ENCODE measurements at regions not wholly inside any gene's neighbourhood (a gene's known extent, or its start where the extent isn't known, plus 50 kb on each side); places are given as distances from the start of the nearest gene placed in this dataset.

DNA sequence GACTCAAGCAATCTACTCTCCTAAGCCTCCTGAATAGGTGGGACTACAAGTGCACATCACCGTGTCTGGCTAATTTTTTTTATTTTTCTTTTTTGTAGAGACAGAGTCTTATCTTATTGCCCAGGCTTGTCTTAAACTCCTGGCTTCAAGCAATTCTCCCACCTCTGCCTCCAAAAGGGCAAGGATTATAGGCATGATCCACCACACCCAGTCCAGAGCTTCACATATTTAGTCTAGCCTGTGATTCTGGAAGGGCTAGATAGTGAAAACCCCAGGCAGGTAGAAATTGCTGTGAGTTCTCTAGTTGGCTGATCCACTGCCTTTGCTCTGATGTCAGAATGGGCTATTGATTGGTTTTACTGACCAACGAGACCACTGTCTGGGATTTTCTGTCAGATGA lies 854.6 kb upstream of the MIR17HG start:
- ChIA-PET POLR2A (no interaction called here), RAD21 (ENCODE audit: low non-redundant PET in 1 of 2, low total read pairs in 2 of 2, uncharacterized antibody in 2 of 2, unreplicated experiment in 2 of 2) (no interaction called here), CTCF (no interaction called here)
- H4K20me1 ChIP-seq (ENCODE audit: insufficient read depth): no peaks in the 10 kb centered on the region
- TF ChIP-seq EZH2 (IDR thresholded peaks at IDR 0.05): no peak
- TF ChIP-seq POLR2AphosphoS5 (IDR thresholded peaks at IDR 0.05; ENCODE audit: low read depth, low read length): no peak
- no peak for TF ChIP-seq JUND (IDR thresholded peaks at IDR 0.05)
- no peak for TF ChIP-seq ZFX (IDR thresholded peaks at IDR 0.05)
- H3K4me1 ChIP-seq (ENCODE audit: control insufficient read depth in 1 of 2, insufficient read depth in 2 of 2, low read length in 2 of 2): no peaks in the 10 kb centered on the region
- no peaks in the 10 kb centered on the region for H3K79me2 ChIP-seq (ENCODE audit: insufficient read depth, low read length)
- H3K27ac ChIP-seq (ENCODE audit: low read depth, low read length): no peak overlapping the region
- no peaks in the 10 kb centered on the region for H3K36me3 ChIP-seq (ENCODE audit: control insufficient read depth in 1 of 2, insufficient read depth in 2 of 2, low read length in 2 of 2)
- H3K9ac ChIP-seq (ENCODE audit: low read length): no peak overlapping the region
- H2AFZ ChIP-seq (ENCODE audit: low read depth, low read length, poor library complexity, severe bottlenecking): no peak overlapping the region
- H3K9me2 ChIP-seq (ENCODE audit: insufficient read depth): no peaks in the 10 kb centered on the region
- ATAC-seq (no peak), DNase-seq (ENCODE audit: low read depth, low spot score) (no peak)
- no peak overlapping the region for H3K4me3 ChIP-seq (replicated peaks in 1 of 2; ENCODE audit: low read depth in 1 of 2, low read length in 2 of 2)
- H3K27me3 ChIP-seq (ENCODE audit: insufficient read depth, low read length): no peaks in the 10 kb centered on the region
- BruUV-seq (replicated peaks): no TSS peak
- H3K9me3 ChIP-seq (ENCODE audit: control insufficient read depth in 1 of 2, insufficient read depth in 1 of 2, low read depth in 1 of 2, low read length in 2 of 2): peaks cover 3% of the 10 kb centered on the region in 2 experiments; a peak in 2 of 4 replicates
- intact Hi-C loops (cut with micrococcal nuclease): no loop called here
- no peak overlapping the region for H3K4me2 ChIP-seq (ENCODE audit: low read length)

DNA sequence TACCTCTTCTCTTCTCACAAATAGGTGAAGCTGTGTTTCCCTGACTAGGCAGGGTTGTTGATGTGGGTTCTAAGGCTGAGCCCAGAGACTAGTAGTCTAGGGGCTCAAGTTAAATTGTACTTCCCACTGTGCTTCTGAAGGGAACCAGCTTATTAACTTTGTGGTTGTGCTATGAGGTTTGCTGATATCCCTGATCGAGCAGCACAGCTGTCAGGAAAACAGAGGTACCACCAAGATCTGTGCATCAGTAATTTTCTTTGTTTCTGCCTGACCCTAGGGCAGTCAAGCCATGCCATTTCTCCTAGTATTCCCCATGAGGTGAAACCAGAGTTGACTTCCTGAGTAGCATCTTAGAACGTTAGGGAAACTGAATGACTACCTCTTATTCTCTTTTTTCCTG lies 853.8 kb upstream of the MIR17HG start:
- H4K20me1 ChIP-seq (ENCODE audit: insufficient read depth): no peaks in the 10 kb centered on the region
- no peaks in the 10 kb centered on the region for H3K27me3 ChIP-seq (ENCODE audit: insufficient read depth, low read length)
- H3K27ac ChIP-seq (ENCODE audit: low read depth, low read length): no peak overlapping the region
- no peak overlapping the region for H3K9ac ChIP-seq (ENCODE audit: low read length)
- no peaks in the 10 kb centered on the region for H3K4me1 ChIP-seq (ENCODE audit: control insufficient read depth in 1 of 2, insufficient read depth in 2 of 2, low read length in 2 of 2)
- ChIA-PET CTCF (no interaction called here), POLR2A (no interaction called here), RAD21 (ENCODE audit: low non-redundant PET in 1 of 2, low total read pairs in 2 of 2, uncharacterized antibody in 2 of 2, unreplicated experiment in 2 of 2) (no interaction called here)
- H2AFZ ChIP-seq (ENCODE audit: low read depth, low read length, poor library complexity, severe bottlenecking): no peak overlapping the region
- intact Hi-C loops (cut with micrococcal nuclease): no loop called here
- H3K79me2 ChIP-seq (ENCODE audit: insufficient read depth, low read length): no peaks in the 10 kb centered on the region
- BruUV-seq (replicated peaks): no TSS peak
- H3K4me2 ChIP-seq (ENCODE audit: low read length): no peak overlapping the region
- DNase-seq (ENCODE audit: low read depth, low spot score) (no peak), ATAC-seq (no peak)
- no peak overlapping the region for H3K4me3 ChIP-seq (replicated peaks in 1 of 2; ENCODE audit: low read depth in 1 of 2, low read length in 2 of 2)
- H3K9me2 ChIP-seq (ENCODE audit: insufficient read depth): no peaks in the 10 kb centered on the region
- H3K9me3 ChIP-seq (ENCODE audit: control insufficient read depth in 1 of 2, insufficient read depth in 1 of 2, low read depth in 1 of 2, low read length in 2 of 2): peaks cover 3% of the 10 kb centered on the region in 2 experiments; a peak in 2 of 4 replicates
- H3K36me3 ChIP-seq (ENCODE audit: control insufficient read depth in 1 of 2, insufficient read depth in 2 of 2, low read length in 2 of 2): no peaks in the 10 kb centered on the region
- TF ChIP-seq EGR1 (IDR thresholded peaks at IDR 0.05; ENCODE audit: low read depth): no peak
- TF ChIP-seq, protein P1, sequence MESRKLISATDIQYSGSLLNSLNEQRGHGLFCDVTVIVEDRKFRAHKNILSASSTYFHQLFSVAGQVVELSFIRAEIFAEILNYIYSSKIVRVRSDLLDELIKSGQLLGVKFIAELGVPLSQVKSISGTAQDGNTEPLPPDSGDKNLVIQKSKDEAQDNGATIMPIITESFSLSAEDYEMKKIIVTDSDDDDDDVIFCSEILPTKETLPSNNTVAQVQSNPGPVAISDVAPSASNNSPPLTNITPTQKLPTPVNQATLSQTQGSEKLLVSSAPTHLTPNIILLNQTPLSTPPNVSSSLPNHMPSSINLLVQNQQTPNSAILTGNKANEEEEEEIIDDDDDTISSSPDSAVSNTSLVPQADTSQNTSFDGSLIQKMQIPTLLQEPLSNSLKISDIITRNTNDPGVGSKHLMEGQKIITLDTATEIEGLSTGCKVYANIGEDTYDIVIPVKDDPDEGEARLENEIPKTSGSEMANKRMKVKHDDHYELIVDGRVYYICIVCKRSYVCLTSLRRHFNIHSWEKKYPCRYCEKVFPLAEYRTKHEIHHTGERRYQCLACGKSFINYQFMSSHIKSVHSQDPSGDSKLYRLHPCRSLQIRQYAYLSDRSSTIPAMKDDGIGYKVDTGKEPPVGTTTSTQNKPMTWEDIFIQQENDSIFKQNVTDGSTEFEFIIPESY (IDR thresholded peaks at IDR 0.05; ENCODE audit: extremely low read depth, insufficient replicate concordance, low read length): no peak
- no peak for TF ChIP-seq CBX3 (IDR thresholded peaks at IDR 0.05; ENCODE audit: low read depth)
- no peak for TF ChIP-seq CTCF (IDR thresholded peaks at IDR 0.05 in 2 of 3, conservative IDR thresholded peaks at IDR 0.05 in 1 of 3; ENCODE audit: borderline replicate concordance in 1 of 3, insufficient read depth in 1 of 3, low read depth in 2 of 3, low read length in 2 of 3)
- TF ChIP-seq CEBPB (IDR thresholded peaks at IDR 0.05; ENCODE audit: low read depth): no peak
- TF ChIP-seq POLR2AphosphoS5 (IDR thresholded peaks at IDR 0.05; ENCODE audit: low read depth, low read length): no peak
- no peak for TF ChIP-seq EZH2phosphoT487 (IDR thresholded peaks at IDR 0.05; ENCODE audit: borderline replicate concordance)
- TF ChIP-seq ZFX (IDR thresholded peaks at IDR 0.05): no peak
- no peak for TF ChIP-seq SRF (IDR thresholded peaks at IDR 0.05; ENCODE audit: low read depth)
- no peak for TF ChIP-seq ELF1 (IDR thresholded peaks at IDR 0.05; ENCODE audit: borderline replicate concordance, low read depth)
- no peak for TF ChIP-seq FOSL1 (IDR thresholded peaks at IDR 0.05; ENCODE audit: low read depth)
- TF ChIP-seq, protein P2, sequence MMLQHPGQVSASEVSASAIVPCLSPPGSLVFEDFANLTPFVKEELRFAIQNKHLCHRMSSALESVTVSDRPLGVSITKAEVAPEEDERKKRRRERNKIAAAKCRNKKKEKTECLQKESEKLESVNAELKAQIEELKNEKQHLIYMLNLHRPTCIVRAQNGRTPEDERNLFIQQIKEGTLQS (IDR thresholded peaks at IDR 0.05): no peak
- no peak for TF ChIP-seq SP1 (IDR thresholded peaks at IDR 0.05; ENCODE audit: low read depth)
- TF ChIP-seq, protein P3, sequence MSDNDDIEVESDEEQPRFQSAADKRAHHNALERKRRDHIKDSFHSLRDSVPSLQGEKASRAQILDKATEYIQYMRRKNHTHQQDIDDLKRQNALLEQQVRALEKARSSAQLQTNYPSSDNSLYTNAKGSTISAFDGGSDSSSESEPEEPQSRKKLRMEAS (IDR thresholded peaks at IDR 0.05): no peak
- TF ChIP-seq EZH2 (IDR thresholded peaks at IDR 0.05): no peak
- no peak for TF ChIP-seq RAD21 (IDR thresholded peaks at IDR 0.05; ENCODE audit: low read depth)
- TF ChIP-seq SIN3A (IDR thresholded peaks at IDR 0.05; ENCODE audit: low read depth): no peak

Data from HCT116 (cell line).